Lung (tissue), 11 donors: ENCODE measurements at regions not wholly inside any gene's neighbourhood (a gene's known extent, or its start where the extent isn't known, plus 50 kb on each side); places are given as distances from the start of the nearest gene placed in this dataset.

Experiments used
- ATAC-seq: fragments of 200-7000 bp; cut with Tn5 transposase; one replicate; pipeline ENCODE4 v1.9.1; 2020; ENCODE audit warnings: moderate number of reproducible peaks; ENCODE audit not compliant: insufficient read depth, low FRiP score
- DNase-seq, 3 donors: peaks; one replicate each; pipeline ENCODE4 v3.0.0-alpha.2; 2013 to 2017
- H3K27ac ChIP-seq, 2 donors: one replicate each; pipeline ENCODE4 v1.5.1; 2013; ENCODE audit warnings: mild to moderate bottlenecking in 2 of 2, moderate library complexity in 2 of 2, control low read depth in 1 of 2, inconsistent platforms in 1 of 2, low read depth in 1 of 2, low read length in 1 of 2
- H3K27me3 ChIP-seq, 3 donors: one replicate each; pipeline ENCODE4 v1.5.1; 2013; ENCODE audit warnings: low read length in 2 of 3; ENCODE audit not compliant: control insufficient read depth in 3 of 3, insufficient read depth in 3 of 3
- H3K36me3 ChIP-seq, 4 donors: one replicate each; pipeline ENCODE4 v1.5.1; 2013; ENCODE audit warnings: low read length in 4 of 4, mild to moderate bottlenecking in 1 of 4, moderate library complexity in 1 of 4; ENCODE audit not compliant: control insufficient read depth in 4 of 4, insufficient read depth in 4 of 4
- H3K4me1 ChIP-seq, 5 donors: one replicate each; pipeline ENCODE4 v1.5.1; 2013; ENCODE audit warnings: low read length in 5 of 5, mild to moderate bottlenecking in 2 of 5, moderate library complexity in 1 of 5; ENCODE audit not compliant: control insufficient read depth in 5 of 5, insufficient read depth in 5 of 5
- H3K4me3 ChIP-seq: one replicate; pipeline ENCODE4 v1.5.1; 2013; ENCODE audit warnings: mild to moderate bottlenecking, control low read depth, moderate library complexity
- H3K9ac ChIP-seq, 2 donors: one replicate each; pipeline ENCODE4 v1.5.1; 2013; ENCODE audit warnings: low read length in 2 of 2, control low read depth in 1 of 2; ENCODE audit not compliant: insufficient read depth in 1 of 2
- H3K9me3 ChIP-seq, 4 donors: one replicate each; pipeline ENCODE4 v1.5.1; 2013; ENCODE audit warnings: low read length in 3 of 4, mild to moderate bottlenecking in 1 of 4, moderate library complexity in 1 of 4; ENCODE audit not compliant: control insufficient read depth in 4 of 4, insufficient read depth in 3 of 4
- WGBS, 2 donors: extraction: QIAGEN DNeasy Blood & Tissue Kit; methylation state at CpG; one replicate each; pipeline ENCODE4 v1.1.7; 2013; 5-methylcytosine and 5-hydroxymethylcytosine counted together
- TF ChIP-seq, protein P1 (sequence below): IDR thresholded peaks from 2 replicates; pipeline ENCODE4 v1.5.1; 2012; ENCODE audit warnings: mild to moderate bottlenecking; ENCODE audit errors: control extremely low read depth, extremely low read depth
- donor health status: control.
- donor health status: control.
- donor health status: Bipolar disorder and iron deficiency.
- donor health status: healthy.
- donor health status: DM: yes; HTN: yes; CAD: no.

DNA sequence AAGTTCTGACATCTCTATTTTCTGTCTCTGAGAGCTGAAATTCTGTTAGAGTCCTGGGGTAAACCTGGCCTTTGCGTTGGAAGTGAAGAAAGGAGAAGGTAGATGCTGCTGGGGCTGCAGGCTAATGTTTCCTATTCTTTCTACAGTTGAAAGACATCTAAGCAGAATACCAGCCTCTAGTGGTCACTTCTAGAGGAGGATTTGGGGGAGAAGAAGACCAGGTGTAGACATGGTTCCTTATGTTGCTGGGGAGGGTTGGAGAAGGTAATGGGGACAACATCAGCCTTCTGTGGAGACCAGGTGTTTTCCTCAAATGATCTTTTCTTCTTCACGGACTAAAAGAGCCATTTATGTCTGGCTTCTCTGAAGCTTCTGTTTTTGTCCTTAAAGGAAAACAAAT, 62.6 kb downstream of the BTBD3 start:
- Histone ChIP-seq H3K27ac (no peak overlapping the region), H3K4me1 (peaks cover 0 to 6% (median 0%) of the 10 kb centered on the region in 5 donors), H3K4me3 (no peak overlapping the region), H3K36me3 (no peaks in the 10 kb centered on the region), H3K9me3 (peaks cover 0 to 6% (median 0%) of the 10 kb centered on the region in 4 donors), H3K27me3 (no peaks in the 10 kb centered on the region), H3K9ac (no peak overlapping the region)
- DNase-seq (no peak), ATAC-seq (no peak)
- TF ChIP-seq, protein P1, sequence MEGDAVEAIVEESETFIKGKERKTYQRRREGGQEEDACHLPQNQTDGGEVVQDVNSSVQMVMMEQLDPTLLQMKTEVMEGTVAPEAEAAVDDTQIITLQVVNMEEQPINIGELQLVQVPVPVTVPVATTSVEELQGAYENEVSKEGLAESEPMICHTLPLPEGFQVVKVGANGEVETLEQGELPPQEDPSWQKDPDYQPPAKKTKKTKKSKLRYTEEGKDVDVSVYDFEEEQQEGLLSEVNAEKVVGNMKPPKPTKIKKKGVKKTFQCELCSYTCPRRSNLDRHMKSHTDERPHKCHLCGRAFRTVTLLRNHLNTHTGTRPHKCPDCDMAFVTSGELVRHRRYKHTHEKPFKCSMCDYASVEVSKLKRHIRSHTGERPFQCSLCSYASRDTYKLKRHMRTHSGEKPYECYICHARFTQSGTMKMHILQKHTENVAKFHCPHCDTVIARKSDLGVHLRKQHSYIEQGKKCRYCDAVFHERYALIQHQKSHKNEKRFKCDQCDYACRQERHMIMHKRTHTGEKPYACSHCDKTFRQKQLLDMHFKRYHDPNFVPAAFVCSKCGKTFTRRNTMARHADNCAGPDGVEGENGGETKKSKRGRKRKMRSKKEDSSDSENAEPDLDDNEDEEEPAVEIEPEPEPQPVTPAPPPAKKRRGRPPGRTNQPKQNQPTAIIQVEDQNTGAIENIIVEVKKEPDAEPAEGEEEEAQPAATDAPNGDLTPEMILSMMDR, result no peak
- 48% methylated on average over 2 of the region's 2 CpGs for WGBS, 2 donors

DNA sequence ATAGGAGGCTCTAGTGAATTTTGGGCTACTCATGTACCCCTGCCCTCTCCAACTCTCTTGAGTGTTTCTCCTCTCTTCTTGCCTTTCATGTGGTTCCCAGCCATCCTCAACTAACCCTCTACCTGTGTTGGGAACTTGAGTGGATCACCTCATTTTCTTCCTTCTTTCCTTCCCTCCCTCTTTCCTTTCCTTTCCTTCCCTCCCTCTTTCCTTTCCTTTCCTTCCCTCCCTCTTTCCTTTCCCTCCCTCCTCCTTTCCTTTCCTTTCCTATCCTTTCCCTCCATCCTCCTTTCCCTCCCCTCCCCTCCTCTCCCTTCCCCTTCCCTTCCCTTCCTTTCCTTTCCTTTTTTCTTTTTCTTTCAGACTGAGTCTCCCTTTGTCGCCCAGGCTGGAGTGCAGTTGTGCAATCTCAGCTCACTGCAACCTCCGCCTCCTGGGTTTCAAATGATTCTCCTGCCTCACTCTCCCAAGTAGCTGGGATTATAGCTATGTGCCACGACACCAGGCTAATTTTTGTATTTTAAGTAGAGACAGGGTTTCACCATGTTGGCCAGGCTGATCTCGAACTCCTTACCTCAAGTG, 63.8 kb downstream of the BTBD3 start:
- H3K9ac ChIP-seq, result no peak overlapping the region
- H3K27me3 ChIP-seq, result no peaks in the 10 kb centered on the region
- no peak overlapping the region for H3K27ac ChIP-seq
- no peaks in the 10 kb centered on the region for H3K36me3 ChIP-seq
- 71 to 89% methylated on average over 4 of the region's 4 CpGs for WGBS, 2 donors
- TF ChIP-seq, protein P1, result no peak
- H3K4me1 ChIP-seq, result peaks cover 0 to 6% (median 0%) of the 10 kb centered on the region in 5 donors
- H3K4me3 ChIP-seq, result no peak overlapping the region
- H3K9me3 ChIP-seq, result peaks cover 0 to 6% (median 0%) of the 10 kb centered on the region in 4 donors
- ATAC-seq (no peak), DNase-seq (no peak)

DNA sequence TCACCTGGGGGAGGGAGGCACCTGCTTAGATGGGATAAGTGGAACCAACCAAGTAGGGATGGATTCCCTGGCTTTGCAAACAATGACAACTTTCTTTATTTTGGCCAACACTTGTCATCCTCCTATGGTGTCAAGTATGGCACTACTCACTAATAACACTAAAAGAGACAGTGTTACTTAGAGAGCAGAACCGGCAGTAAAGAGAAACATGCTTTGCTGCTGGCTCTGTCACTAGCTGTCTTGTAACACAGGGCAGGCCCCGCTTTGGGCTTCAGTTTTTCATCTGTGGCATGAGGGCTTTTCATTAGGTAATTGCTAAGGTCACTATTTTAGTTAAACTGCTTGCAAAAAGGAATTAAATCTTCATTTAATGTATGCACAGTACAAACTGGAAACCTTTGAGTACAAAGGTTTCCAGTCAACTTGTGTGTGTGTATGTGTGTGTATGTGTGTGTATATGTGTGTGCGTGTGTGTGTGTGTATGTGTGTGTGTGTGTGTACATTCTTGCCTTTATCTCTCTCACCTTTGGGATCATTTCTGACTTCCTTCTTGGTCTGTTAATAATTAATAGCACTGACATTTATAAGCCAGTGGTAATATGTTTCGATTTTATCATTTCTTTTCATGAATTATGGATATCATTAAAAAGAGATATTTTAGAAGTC, 64.7 kb downstream of the BTBD3 start:
- TF ChIP-seq, protein P1, result no peak
- Histone ChIP-seq H3K4me3 (no peak overlapping the region), H3K9ac (no peak overlapping the region), H3K27ac (no peak overlapping the region), H3K4me1 (peaks cover 0 to 8% (median 0%) of the 10 kb centered on the region in 5 donors), H3K27me3 (no peaks in the 10 kb centered on the region), H3K36me3 (no peaks in the 10 kb centered on the region), H3K9me3 (no peaks in the 10 kb centered on the region)
- WGBS, 2 donors, result 62 to 78% methylated on average over 4 of the region's 4 CpGs
- ATAC-seq (no peak), DNase-seq (no peak)
